Fibroblast of skin of abdomen (primary cell): ENCODE measurements at regions not wholly inside any gene's neighbourhood (a gene's known extent, or its start where the extent isn't known, plus 50 kb on each side); places are given as distances from the start of the nearest gene placed in this dataset.
"Not testable (repeated sequence)": the region's sequence is repeated elsewhere in the genome, so short reads cannot be mapped to it uniquely, and the experiment has no call there.

Experiments used
- DNase-seq: peaks from one replicate; pipeline ENCODE4 v3.0.0-alpha.2; 2013

- DNase-seq = no peak
These were observed 467.7 kb upstream of the ACO1 start for GRCh38 chr9:31916591-31917241.

- not testable (repeated sequence) for DNase-seq
These were observed 446.7 kb upstream of the ACO1 start for GRCh38 chr9:31937737-31938136.

- DNase-seq = no peak
These were observed 433.7 kb upstream of the ACO1 start for GRCh38 chr9:31950756-31951155.

GRCh38 chr9:31958572-31958971 lies 425.9 kb upstream of the ACO1 start:
- no peak for DNase-seq

GRCh38 chr9:31969552-31969951 lies 414.9 kb upstream of the ACO1 start:
- no peak for DNase-seq

GRCh38 chr9:31983895-31984294 lies 400.5 kb upstream of the ACO1 start:
- DNase-seq = no peak

GRCh38 chr9:31996331-31996730 lies 388.1 kb upstream of the ACO1 start:
- DNase-seq = no peak

- no peak for DNase-seq
These were observed 379.9 kb upstream of the ACO1 start for GRCh38 chr9:32004431-32005076.

GRCh38 chr9:32010322-32010721 lies 374.1 kb upstream of the ACO1 start:
- no peak for DNase-seq

GRCh38 chr9:32011049-32011448 lies 373.4 kb upstream of the ACO1 start:
- DNase-seq = no peak

GRCh38 chr9:32015795-32016194 lies 368.6 kb upstream of the ACO1 start:
- no peak for DNase-seq

- no peak for DNase-seq
These were observed 338.9 kb upstream of the ACO1 start for GRCh38 chr9:32045513-32045912.

- DNase-seq = no peak
These were observed 317.2 kb upstream of the ACO1 start for GRCh38 chr9:32067261-32067660.

- no peak for DNase-seq
These were observed 315.2 kb upstream of the ACO1 start for GRCh38 chr9:32069169-32069813.

GRCh38 chr9:32069969-32070368 lies 314.5 kb upstream of the ACO1 start:
- DNase-seq = no peak

GRCh38 chr9:32072570-32072969 lies 311.9 kb upstream of the ACO1 start:
- DNase-seq = no peak

GRCh38 chr9:32092031-32092430 lies 292.4 kb upstream of the ACO1 start:
- DNase-seq = no peak

- DNase-seq = no peak
These were observed 267.2 kb upstream of the ACO1 start for GRCh38 chr9:32117291-32117690.

- DNase-seq = no peak
These were observed 255.9 kb upstream of the ACO1 start for GRCh38 chr9:32128546-32128945.

GRCh38 chr9:32130709-32131108 lies 253.7 kb upstream of the ACO1 start:
- not testable (repeated sequence) for DNase-seq

GRCh38 chr9:32136700-32137339 lies 247.6 kb upstream of the ACO1 start:
- no peak for DNase-seq

GRCh38 chr9:32142074-32142473 lies 242.4 kb upstream of the ACO1 start:
- no peak for DNase-seq

- not testable (repeated sequence) for DNase-seq
These were observed 235.9 kb upstream of the ACO1 start for GRCh38 chr9:32148553-32148952.

GRCh38 chr9:32161209-32161608 lies 223.2 kb upstream of the ACO1 start:
- no peak for DNase-seq
